DMS79 treated with DMSO at 0.1 percent for 48 hours (cell line): ENCODE measurements at regions not wholly inside any gene's neighbourhood (a gene's known extent, or its start where the extent isn't known, plus 50 kb on each side); places are given as distances from the start of the nearest gene placed in this dataset.

Experiments
- DNase-seq: peaks from one replicate; lab custom pipeline; 2025; lab: John Stamatoyannopoulos, UW

GRCh38 chr1:229112832-229113548 lies 157.9 kb upstream of the RAB4A start:
- no peak for DNase-seq

- DNase-seq, result no peak
Measured at GRCh38 chr1:229114315-229114714, 156.6 kb upstream of the RAB4A start.

DNA sequence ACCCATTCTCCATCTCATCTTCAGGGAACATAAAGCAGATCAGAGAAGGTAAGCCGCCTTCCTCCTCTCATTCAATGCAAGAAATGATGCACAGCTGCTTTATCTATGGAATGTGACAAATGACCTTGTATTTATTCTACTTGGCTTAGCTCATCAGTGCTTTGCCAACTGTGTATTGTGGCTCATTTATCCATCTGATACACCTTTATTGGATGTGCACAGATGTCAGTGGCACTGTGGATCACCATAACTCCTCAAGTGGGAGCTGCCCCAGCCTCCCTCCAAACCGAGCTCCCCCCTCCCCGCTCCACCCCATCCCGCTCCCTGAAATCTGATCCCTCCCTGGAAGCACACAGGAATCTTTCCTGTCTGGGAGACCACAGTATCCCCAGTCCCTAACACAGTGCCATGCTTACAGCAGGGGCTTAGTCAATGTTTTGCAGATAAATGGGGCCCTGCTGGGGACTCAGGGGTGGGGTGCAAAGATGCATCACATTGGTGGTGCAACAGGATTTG lies 156.0 kb upstream of the RAB4A start:
- no peak for DNase-seq

- no peak for DNase-seq
Measured at GRCh38 chr1:229116114-229116513, 154.8 kb upstream of the RAB4A start.

DNA sequence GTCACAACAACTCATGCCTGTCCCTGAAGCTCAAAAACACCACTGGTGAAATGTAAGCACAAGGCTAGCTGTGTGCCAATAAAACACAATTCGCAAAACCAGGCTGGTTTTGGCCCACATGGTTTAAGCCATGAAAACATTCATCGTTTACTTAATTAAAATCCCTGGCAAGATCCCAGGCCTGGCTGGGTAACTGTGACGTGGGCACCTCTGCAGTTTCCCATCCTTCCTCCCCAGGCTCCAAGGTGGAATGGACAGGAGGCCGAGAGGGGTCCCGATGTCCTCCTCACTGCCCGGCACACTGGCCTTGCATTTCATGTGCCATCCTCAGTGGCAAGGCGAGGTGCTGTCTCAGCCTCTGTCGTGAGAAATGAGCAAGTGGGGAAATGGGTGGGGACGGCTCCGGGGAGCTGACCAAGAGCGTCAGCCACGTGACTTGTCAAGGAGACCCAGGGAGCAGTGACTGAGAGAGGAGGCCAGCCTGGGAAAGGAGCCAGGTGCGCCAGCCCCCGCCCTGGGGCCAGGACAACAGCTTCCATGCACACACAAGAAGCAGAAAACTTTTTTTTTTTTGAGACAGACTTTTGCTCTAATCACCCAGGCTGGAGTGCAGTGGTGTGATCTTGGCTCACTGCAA lies 153.1 kb upstream of the RAB4A start:
- DNase-seq, result peak; percentile 88

DNA sequence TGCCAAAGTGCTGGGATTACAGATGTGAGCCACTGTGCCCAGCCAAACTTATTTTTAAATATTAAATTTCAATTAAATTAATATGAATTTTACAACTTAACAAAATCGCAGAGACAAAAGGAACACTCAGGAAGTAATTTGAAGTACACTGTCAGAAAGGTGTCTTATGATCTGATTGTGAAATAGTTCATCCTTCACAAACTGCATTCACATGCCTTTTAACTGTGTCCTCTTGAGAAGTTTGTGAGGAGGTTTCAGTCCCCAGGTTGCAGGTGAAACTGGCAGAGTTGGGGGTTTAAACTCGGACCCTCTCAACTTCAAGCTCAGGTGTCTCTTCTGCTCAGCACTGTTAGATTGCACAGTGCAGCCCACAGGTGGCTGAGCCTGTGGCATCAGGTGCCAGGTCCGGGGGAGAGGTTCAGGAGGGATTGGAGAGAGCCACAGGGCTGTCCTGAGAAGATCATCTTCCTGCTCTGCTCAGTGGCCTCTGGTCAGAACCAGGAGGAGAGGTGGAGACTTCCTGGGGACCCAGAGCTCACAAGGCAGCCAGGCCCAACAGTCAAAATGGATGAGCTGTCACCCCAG lies 152.3 kb upstream of the RAB4A start:
- DNase-seq, result no peak

- DNase-seq, result no peak
Measured at GRCh38 chr1:229119161-229119560, 151.8 kb upstream of the RAB4A start.

GRCh38 chr1:229119876-229120275 lies 151.0 kb upstream of the RAB4A start:
- no peak for DNase-seq

GRCh38 chr1:229121845-229122436 lies 149.0 kb upstream of the RAB4A start:
- no peak for DNase-seq

GRCh38 chr1:229122606-229123005 lies 148.3 kb upstream of the RAB4A start:
- no peak for DNase-seq

GRCh38 chr1:229124116-229124515 lies 146.8 kb upstream of the RAB4A start:
- DNase-seq, result no peak

- no peak for DNase-seq
Measured at GRCh38 chr1:229124520-229125124, 146.3 kb upstream of the RAB4A start.

DNA sequence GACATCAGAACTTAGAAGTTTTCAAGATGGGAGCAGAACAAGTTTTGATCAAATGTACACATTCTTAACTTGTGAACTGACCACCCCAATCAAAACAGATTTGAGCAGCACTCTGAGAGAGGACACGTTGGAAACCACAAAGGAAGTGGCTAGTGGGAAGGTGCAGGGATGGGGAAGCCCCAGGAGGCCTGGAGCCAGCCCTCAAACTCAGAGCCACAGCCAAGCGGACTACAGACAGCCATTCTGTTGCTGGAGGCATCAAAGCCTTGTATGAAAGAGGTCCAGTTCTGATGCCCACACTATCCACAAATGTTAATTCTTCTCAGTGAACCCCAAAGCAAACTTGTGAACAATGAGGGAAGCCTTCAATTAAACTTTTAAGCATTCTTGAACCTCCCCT lies 143.6 kb upstream of the RAB4A start:
- no peak for DNase-seq

DNA sequence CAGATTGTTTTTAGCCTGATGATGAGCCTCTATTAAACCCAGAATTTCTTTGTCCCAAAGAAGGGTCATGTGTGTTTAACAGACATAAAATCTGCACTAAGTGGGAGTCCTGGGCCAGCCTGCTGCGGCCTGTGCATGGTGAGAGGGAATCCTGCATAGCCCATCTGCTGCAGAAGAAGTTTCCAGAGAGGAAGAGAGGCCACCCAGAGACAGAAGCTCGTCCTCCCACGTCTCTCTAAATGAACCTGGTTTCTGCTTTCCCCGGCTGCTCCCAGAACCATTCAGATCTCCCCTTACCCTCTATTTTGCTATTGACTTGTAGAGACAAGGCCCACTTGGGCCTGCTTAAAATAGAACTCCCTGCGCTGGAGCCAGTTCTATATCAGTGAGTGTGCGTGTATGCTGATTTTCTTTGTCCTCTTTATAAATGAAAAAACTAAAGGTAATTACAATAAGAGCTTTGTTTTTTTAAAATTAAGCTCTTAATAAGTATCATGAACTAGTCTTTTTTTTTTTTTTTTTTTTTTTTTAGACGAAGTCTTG lies 142.8 kb upstream of the RAB4A start:
- no peak for DNase-seq

DNA sequence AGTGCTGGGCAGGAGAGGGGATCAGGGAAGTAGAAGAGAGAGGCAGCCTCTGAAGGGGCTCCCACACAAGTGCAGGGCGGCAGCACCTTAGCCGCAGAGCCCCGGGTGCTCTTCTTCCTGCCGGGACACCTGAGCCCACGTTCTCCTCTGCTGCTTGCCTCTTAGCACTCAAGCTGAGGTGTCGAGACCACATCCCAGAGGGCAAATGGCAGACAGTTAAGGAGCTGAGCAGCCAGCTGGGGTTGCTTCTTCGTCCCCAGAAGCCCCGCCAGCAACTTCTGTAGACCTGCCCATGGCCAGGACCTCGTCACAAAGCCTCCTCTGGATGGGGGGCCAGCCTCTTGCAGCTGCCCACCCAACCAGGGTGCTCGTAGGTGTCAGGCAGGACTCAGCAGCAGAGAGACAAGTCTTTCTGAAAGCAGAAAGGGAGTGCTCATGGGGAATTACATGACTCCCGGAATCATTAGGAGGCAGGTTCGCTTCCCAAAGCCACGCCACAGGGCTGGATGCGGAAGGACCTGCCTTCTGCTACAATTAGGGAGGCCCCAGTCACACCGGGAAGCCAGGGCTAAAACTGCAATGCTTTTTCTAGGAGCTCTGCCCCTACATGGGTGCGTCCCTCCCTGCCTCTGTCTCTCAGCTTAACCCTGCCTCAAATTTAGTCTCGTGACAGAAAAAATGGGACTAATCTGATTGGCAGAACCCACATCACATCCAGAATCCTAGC lies 141.4 kb upstream of the RAB4A start:
- no peak for DNase-seq

- no peak for DNase-seq
Measured at GRCh38 chr1:229130028-229130668, 140.8 kb upstream of the RAB4A start.

- DNase-seq, result peak; percentile 83
Measured at GRCh38 chr1:229131243-229132105, 139.4 kb upstream of the RAB4A start.

DNA sequence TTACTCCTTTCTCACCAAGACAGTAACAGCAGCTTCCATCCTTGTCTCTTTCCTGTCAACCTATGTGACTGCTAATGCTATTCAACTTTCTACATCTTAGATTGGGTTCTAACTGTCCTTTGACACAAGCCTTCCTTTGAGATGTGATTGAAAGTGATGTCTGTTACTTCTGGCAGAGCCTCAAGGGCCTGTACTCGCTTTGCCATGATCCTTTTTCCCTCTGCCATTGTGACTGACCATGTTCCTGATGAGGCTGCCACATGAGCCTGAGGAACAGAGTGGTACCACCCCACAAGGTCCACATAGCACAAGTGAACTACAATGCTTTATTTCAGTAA lies 138.8 kb upstream of the RAB4A start:
- no peak for DNase-seq

DNA sequence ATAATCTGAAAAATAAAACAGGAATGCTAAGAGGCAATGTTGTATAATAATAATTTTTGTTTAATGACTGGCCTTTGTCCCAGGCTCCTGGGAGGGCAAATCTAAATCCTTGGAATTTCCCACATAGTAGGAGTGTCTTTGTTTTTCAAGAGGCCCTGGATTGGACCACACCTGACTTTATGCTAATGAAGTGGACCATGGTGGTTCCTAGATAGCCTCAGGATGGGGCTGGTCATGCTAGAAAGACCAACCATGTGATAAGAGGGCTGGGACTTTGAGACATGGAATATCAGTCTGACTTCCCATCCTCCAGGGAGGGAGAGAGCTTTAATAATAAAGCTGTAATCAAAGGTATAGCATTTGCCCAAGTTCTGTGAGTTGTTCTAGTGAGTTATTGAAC lies 138.2 kb upstream of the RAB4A start:
- DNase-seq, result no peak

DNA sequence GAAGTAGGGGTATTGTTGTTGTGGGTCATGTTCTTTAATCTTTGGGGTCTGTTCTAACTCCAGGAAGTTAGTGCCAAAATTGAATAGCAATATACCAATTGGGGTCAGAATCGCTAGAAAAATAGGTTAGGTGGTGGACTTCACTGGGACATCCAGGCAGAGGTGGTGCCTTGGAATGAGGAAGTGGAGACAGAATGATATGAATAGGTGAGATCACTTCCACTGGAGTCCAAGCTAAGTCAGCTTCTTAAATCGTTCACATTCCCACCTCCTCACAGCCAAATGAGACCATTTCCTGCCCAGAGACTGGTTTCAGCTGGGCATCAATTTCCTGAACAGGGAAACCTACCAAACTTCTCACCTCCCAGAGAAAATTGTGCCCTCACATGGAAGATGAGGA lies 137.8 kb upstream of the RAB4A start:
- no peak for DNase-seq
